H1 (cell line): ENCODE measurements at regions not wholly inside any gene's neighbourhood (a gene's known extent, or its start where the extent isn't known, plus 50 kb on each side); places are given as distances from the start of the nearest gene placed in this dataset.

ENCODE experiments used
- CTCF ChIA-PET: fragments of 300-600 bp; sonication (Branson Sonifier 250); formaldehyde crosslinking; loops from one replicate; lab custom pipeline; 2021; ENCODE audit not compliant: partially characterized antibody; lab: Charles Lee
- POLR2A ChIA-PET: fragments of 300-600 bp; sonication (Branson Sonifier 250); formaldehyde crosslinking; loops from one replicate; lab custom pipeline; 2021; ENCODE audit warnings: inconsistent platforms; ENCODE audit not compliant: partially characterized antibody; lab: Charles Lee
- DNase-seq, 2 experiments: peaks; one replicate each; pipeline versions ENCODE4 v3.0.0 to v3.0.0-alpha.2; 2010 to 2022; ENCODE audit warnings: low spot score in 2 of 2, low read depth in 1 of 2, mixed read lengths in 1 of 2
- FAIRE-seq: peaks from 2 replicates; lab custom pipeline; 2011; peaks lifted over from hg19 to GRCh38; lab: Jason Lieb, UNC
- H2AFZ ChIP-seq: 2 replicates; pipeline ENCODE4 v1.8.1; 2012; ENCODE audit warnings: low read length, inconsistent platforms
- H2AK5ac ChIP-seq: 2 replicates; pipeline ENCODE4 v1.6.1; 2013; ENCODE audit warnings: low read depth, low read length
- H2BK120ac ChIP-seq: replicated peaks from 2 replicates; pipeline ENCODE3; 2013; ENCODE audit warnings: low read depth, low read length, inconsistent platforms
- H2BK12ac ChIP-seq: 2 replicates; pipeline ENCODE4 v1.6.1; 2013; ENCODE audit warnings: low read depth, low read length
- H2BK15ac ChIP-seq: 2 replicates; pipeline ENCODE4 v1.6.1; 2013; ENCODE audit warnings: low read length
- H2BK20ac ChIP-seq: 2 replicates; pipeline ENCODE4 v1.6.1; 2013; ENCODE audit warnings: low read length
- H2BK5ac ChIP-seq: 2 replicates; pipeline ENCODE4 v1.6.1; 2013; ENCODE audit warnings: low read depth, low read length
- H3K14ac ChIP-seq: 2 replicates; pipeline ENCODE4 v1.6.1; 2013; ENCODE audit warnings: inconsistent platforms; ENCODE audit not compliant: insufficient read length
- H3K18ac ChIP-seq: 2 replicates; pipeline ENCODE4 v1.6.1; 2013; ENCODE audit warnings: low read length; ENCODE audit errors: extremely low read depth
- H3K23ac ChIP-seq: 2 replicates; pipeline ENCODE4 v1.6.1; 2013; ENCODE audit warnings: inconsistent platforms; ENCODE audit not compliant: insufficient read length
- H3K23me2 ChIP-seq: 2 replicates; pipeline ENCODE4 v1.6.1; 2013; ENCODE audit warnings: low read depth, low read length
- H3K27ac ChIP-seq: 2 replicates; pipeline ENCODE4 v1.6.1; 2011; ENCODE audit warnings: low read depth, low read length, inconsistent platforms
- H3K27me3 ChIP-seq, 4 experiments: replicated peaks in 1 of 4; 1 replicate in 1 of 4; 2 replicates in 3 of 4; pipeline versions ENCODE4 v1.6.1 to v1.8.1; 2011 to 2013; ENCODE audit warnings: low read length in 3 of 4, mild to moderate bottlenecking in 3 of 4, inconsistent platforms in 2 of 4, mixed read lengths in 2 of 4, moderate library complexity in 1 of 4; ENCODE audit not compliant: control insufficient read depth in 3 of 4, insufficient read depth in 3 of 4; ENCODE audit errors: extremely low read depth in 1 of 4
- H3K36me3 ChIP-seq, 4 experiments: 2 replicates each; pipeline versions ENCODE4 v1.6.1 to v1.8.1; 2011 to 2013; ENCODE audit warnings: mild to moderate bottlenecking in 4 of 4, low read length in 3 of 4, moderate library complexity in 2 of 4, control low read depth in 1 of 4, inconsistent platforms in 1 of 4; ENCODE audit not compliant: insufficient read depth in 4 of 4, control insufficient read depth in 2 of 4
- H3K4ac ChIP-seq: replicated peaks from 2 replicates; pipeline ENCODE3; 2013; ENCODE audit warnings: low read length, low read depth, mixed read lengths, inconsistent platforms; ENCODE audit not compliant: insufficient read length
- H3K4me1 ChIP-seq, 4 experiments: replicated peaks in 1 of 4; 1 replicate in 1 of 4; 2 replicates in 3 of 4; pipeline versions ENCODE4 v1.6.1 to v1.8.1; 2011 to 2013; ENCODE audit warnings: low read length in 3 of 4, inconsistent platforms in 2 of 4, mixed read lengths in 1 of 4; ENCODE audit not compliant: insufficient read depth in 4 of 4, control insufficient read depth in 3 of 4
- H3K4me2 ChIP-seq, 2 experiments: 2 replicates each; pipeline versions ENCODE4 v1.6.1 to v1.8.1; 2011 to 2013; ENCODE audit warnings: low read depth in 2 of 2, low read length in 2 of 2, control low read depth in 1 of 2, inconsistent platforms in 1 of 2, mild to moderate bottlenecking in 1 of 2; ENCODE audit not compliant: insufficient read depth in 1 of 2
- H3K4me3 ChIP-seq, 4 experiments: fragments of 200-600, 300-600 bp in 1 of 4; sonication (generic), shearing (Covaris generic), sonication (Bioruptor Twin) in 1 of 4; 2 replicates each; pipeline versions ENCODE4 v1.5.1 to v1.8.1; 2011 to 2016; ENCODE audit warnings: low read length in 4 of 4, low read depth in 3 of 4, control low read depth in 2 of 4, inconsistent platforms in 2 of 4, mild to moderate bottlenecking in 2 of 4, mixed read lengths in 1 of 4, moderate library complexity in 1 of 4; ENCODE audit not compliant: insufficient read depth in 2 of 4; ENCODE audit errors: extremely low read depth in 1 of 4
- H3K56ac ChIP-seq: replicated peaks from 2 replicates; pipeline ENCODE3; 2013; ENCODE audit warnings: low read depth, mild to moderate bottlenecking, mixed read lengths, low read length, inconsistent platforms; ENCODE audit not compliant: insufficient read length
- H3K79me1 ChIP-seq: 2 replicates; pipeline ENCODE4 v1.6.1; 2013; ENCODE audit warnings: low read depth, low read length, control low read depth
- H3K79me2 ChIP-seq, 2 experiments: 2 replicates each; pipeline versions ENCODE4 v1.6.1 to v1.8.1; 2012 to 2013; ENCODE audit warnings: low read length in 2 of 2, mild to moderate bottlenecking in 2 of 2, inconsistent platforms in 1 of 2; ENCODE audit not compliant: insufficient read depth in 2 of 2, control insufficient read depth in 1 of 2
- H3K9ac ChIP-seq, 4 experiments: replicated peaks in 1 of 4; 1 replicate in 1 of 4; 2 replicates in 3 of 4; pipeline versions ENCODE4 v1.6.1 to v1.8.1; 2011 to 2013; ENCODE audit warnings: low read depth in 3 of 4, low read length in 3 of 4, control low read depth in 2 of 4, mild to moderate bottlenecking in 2 of 4, moderate library complexity in 2 of 4, inconsistent platforms in 1 of 4; ENCODE audit errors: extremely low read depth in 1 of 4
- H3K9me3 ChIP-seq, 2 experiments: 2 replicates each; pipeline versions ENCODE4 v1.6.1 to v1.8.1; 2012 to 2013; ENCODE audit warnings: mild to moderate bottlenecking in 2 of 2, moderate library complexity in 2 of 2, control low read depth in 1 of 2, inconsistent platforms in 1 of 2, low read depth in 1 of 2, low read length in 1 of 2, mixed read lengths in 1 of 2; ENCODE audit not compliant: insufficient read depth in 2 of 2
- H4K20me1 ChIP-seq, 2 experiments: replicated peaks in 1 of 2; 2 replicates each; pipeline versions ENCODE3 to v1.8.1; 2011 to 2013; ENCODE audit warnings: inconsistent platforms in 2 of 2, low read length in 2 of 2, mild to moderate bottlenecking in 1 of 2; ENCODE audit not compliant: insufficient read depth in 2 of 2, control insufficient read depth in 1 of 2
- H4K5ac ChIP-seq: 2 replicates; pipeline ENCODE4 v1.6.1; 2013; ENCODE audit warnings: low read length, low read depth, mixed read lengths, inconsistent platforms; ENCODE audit not compliant: insufficient read length
- H4K8ac ChIP-seq: 2 replicates; pipeline ENCODE4 v1.8.0; 2013; ENCODE audit warnings: mild to moderate bottlenecking, moderate library complexity, low read length, inconsistent platforms; ENCODE audit not compliant: insufficient read depth; ENCODE audit errors: extremely low read depth
- H4K91ac ChIP-seq: replicated peaks from 2 replicates; pipeline ENCODE3; 2013; ENCODE audit warnings: low read length, mixed read lengths, inconsistent platforms; ENCODE audit not compliant: insufficient read length
- CBX8 ChIP-seq: fragments of 300-800, 300-1000 bp; sonication (generic); IDR thresholded peaks from 2 replicates; pipeline ENCODE4 v1.7.1; 2016; ENCODE audit warnings: low read depth, low read length, borderline replicate concordance
- CEBPB ChIP-seq: IDR thresholded peaks from 2 replicates; pipeline ENCODE4 v1.6.1; 2012; ENCODE audit warnings: low read depth, low read length
- CREB1 ChIP-seq: IDR thresholded peaks from 2 replicates; pipeline ENCODE4 v1.6.1; 2012; ENCODE audit warnings: inconsistent platforms
- EZH2 ChIP-seq: fragments of 200-600 bp; sonication (generic); IDR thresholded peaks from 2 replicates; pipeline ENCODE4 v1.7.1; 2012; ENCODE audit warnings: low read depth, mild to moderate bottlenecking, moderate library complexity, low read length, inconsistent platforms; ENCODE audit not compliant: severe bottlenecking
- GTF2F1 ChIP-seq: IDR thresholded peaks from 2 replicates; pipeline ENCODE4 v1.6.1; 2012; ENCODE audit warnings: low read depth, low read length, improper control_type of control experiment, borderline replicate concordance
- KDM4A ChIP-seq: IDR thresholded peaks from one replicate; pipeline ENCODE4 v1.7.1; 2012; ENCODE audit warnings: low read depth, mild to moderate bottlenecking, moderate library complexity, low read length, inconsistent platforms; ENCODE audit not compliant: severe bottlenecking
- RAD21 ChIP-seq, 2 experiments: IDR thresholded peaks in 1 of 2; conservative IDR thresholded peaks in 1 of 2; 2 replicates each; pipeline ENCODE4 v1.6.1; 2011; ENCODE audit warnings: low read depth in 2 of 2, low read length in 2 of 2, improper control_type of control experiment in 1 of 2, inconsistent platforms in 1 of 2, mild to moderate bottlenecking in 1 of 2, moderate library complexity in 1 of 2
- RFX5 ChIP-seq: IDR thresholded peaks from 2 replicates; pipeline ENCODE4 v1.6.1; 2011; ENCODE audit warnings: low read depth, low read length, improper control_type of control experiment, borderline replicate concordance
- SAP30 ChIP-seq: fragments of 300-600 bp; sonication (generic); IDR thresholded peaks from 2 replicates; pipeline ENCODE4 v1.7.1; 2012; ENCODE audit warnings: low read length, moderate library complexity, mild to moderate bottlenecking, inconsistent platforms; ENCODE audit not compliant: insufficient read depth, insufficient replicate concordance
- TF ChIP-seq, protein P1 (sequence below): IDR thresholded peaks from 2 replicates; pipeline ENCODE4 v1.6.1; 2012; ENCODE audit warnings: low read length, inconsistent platforms
- TF ChIP-seq, protein P2 (sequence below): IDR thresholded peaks from 2 replicates; pipeline ENCODE4 v1.6.1; 2011; ENCODE audit warnings: low read depth, mild to moderate bottlenecking, low read length; ENCODE audit not compliant: insufficient read depth

DNA sequence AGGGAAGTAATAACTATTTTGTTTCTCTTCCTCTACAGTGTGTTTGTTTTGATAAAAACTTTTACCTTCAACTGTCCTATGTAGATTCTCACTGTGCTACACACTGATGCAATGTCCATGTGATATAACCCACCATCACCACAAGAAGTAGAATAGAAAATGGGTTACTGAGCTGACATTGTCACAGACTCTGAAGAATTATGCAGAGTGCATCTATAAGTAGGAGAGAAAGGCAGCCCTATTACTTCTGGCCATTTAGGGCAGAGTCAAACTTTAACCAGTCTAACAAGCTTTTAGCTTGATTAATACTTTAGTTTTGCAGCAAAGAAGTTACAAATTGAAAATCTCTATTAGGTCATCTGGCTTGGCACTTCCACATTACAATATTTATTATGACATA is 354.0 kb upstream of the CDH8 start:
- Histone ChIP-seq H3K9ac (no peak overlapping the region), H3K36me3 (no peaks in the 10 kb centered on the region), H3K4me3 (no peak overlapping the region), H2AK5ac (no peak overlapping the region), H3K79me2 (no peaks in the 10 kb centered on the region), H4K91ac (no peak overlapping the region), H2BK12ac (no peak overlapping the region), H4K20me1 (no peaks in the 10 kb centered on the region), H4K5ac (no peak overlapping the region), H3K18ac (no peak overlapping the region), H3K56ac (no peak overlapping the region), H2AFZ (no peak overlapping the region), H3K23ac (no peak overlapping the region), H4K8ac (no peak overlapping the region), H2BK5ac (no peak overlapping the region), H3K4me2 (no peak overlapping the region), H2BK15ac (no peak overlapping the region), H3K27ac (no peak overlapping the region), H3K4me1 (no peaks in the 10 kb centered on the region), H3K27me3 (no peaks in the 10 kb centered on the region), H3K79me1 (no peaks in the 10 kb centered on the region), H2BK120ac (no peak overlapping the region), H2BK20ac (no peak overlapping the region), H3K23me2 (no peaks in the 10 kb centered on the region), H3K4ac (no peak overlapping the region), H3K14ac (no peak overlapping the region), H3K9me3 (no peaks in the 10 kb centered on the region)
- POLR2A ChIA-PET = no interaction called here
- CTCF ChIA-PET = interaction anchor here (0.9 kb wide), 1 partner anchor 18 kb away, joined by 3 read pairs; no protein-coding TSS in a partner anchor
- no peak for TF ChIP-seq CREB1
- TF ChIP-seq CBX8 = no peak
- TF ChIP-seq, protein P1, sequence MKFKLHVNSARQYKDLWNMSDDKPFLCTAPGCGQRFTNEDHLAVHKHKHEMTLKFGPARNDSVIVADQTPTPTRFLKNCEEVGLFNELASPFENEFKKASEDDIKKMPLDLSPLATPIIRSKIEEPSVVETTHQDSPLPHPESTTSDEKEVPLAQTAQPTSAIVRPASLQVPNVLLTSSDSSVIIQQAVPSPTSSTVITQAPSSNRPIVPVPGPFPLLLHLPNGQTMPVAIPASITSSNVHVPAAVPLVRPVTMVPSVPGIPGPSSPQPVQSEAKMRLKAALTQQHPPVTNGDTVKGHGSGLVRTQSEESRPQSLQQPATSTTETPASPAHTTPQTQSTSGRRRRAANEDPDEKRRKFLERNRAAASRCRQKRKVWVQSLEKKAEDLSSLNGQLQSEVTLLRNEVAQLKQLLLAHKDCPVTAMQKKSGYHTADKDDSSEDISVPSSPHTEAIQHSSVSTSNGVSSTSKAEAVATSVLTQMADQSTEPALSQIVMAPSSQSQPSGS = no peak
- TF ChIP-seq RAD21 (IDR thresholded peaks at IDR 0.05 in 1 of 2, conservative IDR thresholded peaks at IDR 0.05 in 1 of 2; ENCODE audit: low read depth in 2 of 2, low read length in 2 of 2) = no peak
- TF ChIP-seq GTF2F1 = no peak
- TF ChIP-seq KDM4A = no peak
- no peak for TF ChIP-seq EZH2
- TF ChIP-seq CEBPB = no peak
- no peak for TF ChIP-seq SAP30
- TF ChIP-seq RFX5 = no peak
- TF ChIP-seq, protein P2, sequence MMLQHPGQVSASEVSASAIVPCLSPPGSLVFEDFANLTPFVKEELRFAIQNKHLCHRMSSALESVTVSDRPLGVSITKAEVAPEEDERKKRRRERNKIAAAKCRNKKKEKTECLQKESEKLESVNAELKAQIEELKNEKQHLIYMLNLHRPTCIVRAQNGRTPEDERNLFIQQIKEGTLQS = no peak
- FAIRE-seq (no peak), DNase-seq (no peak)
